ENCODE measurements at regions not wholly inside any gene's neighbourhood (a gene's known extent, or its start where the extent isn't known, plus 50 kb on each side); places are given as distances from the start of the nearest gene placed in this dataset.
"Not testable (repeated sequence)": the region's sequence is repeated elsewhere in the genome, so short reads cannot be mapped to it uniquely, and the experiment has no call there.

- DNase-seq (ENCODE audit: low spot score): no peak
Observed at GRCh38 chr22:33971561-33971961, 51.3 kb upstream of the LARGE1 start.

GRCh38 chr22:33975841-33976240, 55.6 kb upstream of the LARGE1 start:
- no peak for DNase-seq (ENCODE audit: low spot score)

- no peak for DNase-seq (ENCODE audit: low spot score)
Observed at GRCh38 chr22:33983558-33983957, 63.3 kb upstream of the LARGE1 start.

GRCh38 chr22:33984211-33984610, 63.9 kb upstream of the LARGE1 start:
- DNase-seq (ENCODE audit: low spot score): no peak

GRCh38 chr22:33984656-33985285, 64.5 kb upstream of the LARGE1 start:
- DNase-seq (ENCODE audit: low spot score): no peak

- no peak for DNase-seq (ENCODE audit: low spot score)
Observed at GRCh38 chr22:33985506-33985905, 65.2 kb upstream of the LARGE1 start.

GRCh38 chr22:33986167-33986771, 66.0 kb upstream of the LARGE1 start:
- no peak for DNase-seq (ENCODE audit: low spot score)

- no peak for DNase-seq (ENCODE audit: low spot score)
Observed at GRCh38 chr22:33986954-33987353, 66.7 kb upstream of the LARGE1 start.

- DNase-seq (ENCODE audit: low spot score): not testable (repeated sequence)
Observed at GRCh38 chr22:33989263-33989662, 69.0 kb upstream of the LARGE1 start.

- DNase-seq (ENCODE audit: low spot score): no peak
Observed at GRCh38 chr22:33991620-33992019, 71.3 kb upstream of the LARGE1 start.

- DNase-seq (ENCODE audit: low spot score): no peak
Observed at GRCh38 chr22:33996824-33997223, 76.5 kb upstream of the LARGE1 start.

- no peak for DNase-seq (ENCODE audit: low spot score)
Observed at GRCh38 chr22:34000879-34001526, 80.7 kb upstream of the LARGE1 start.

- no peak for DNase-seq (ENCODE audit: low spot score)
Observed at GRCh38 chr22:34001701-34002466, 81.6 kb upstream of the LARGE1 start.

GRCh38 chr22:34004058-34004457, 83.8 kb upstream of the LARGE1 start:
- DNase-seq (ENCODE audit: low spot score): no peak

- DNase-seq (ENCODE audit: low spot score): no peak
Observed at GRCh38 chr22:34010259-34010658, 90.0 kb upstream of the LARGE1 start.

GRCh38 chr22:34015642-34016041, 95.4 kb upstream of the LARGE1 start:
- no peak for DNase-seq (ENCODE audit: low spot score)

GRCh38 chr22:34017205-34017604, 96.9 kb upstream of the LARGE1 start:
- DNase-seq (ENCODE audit: low spot score): no peak

- no peak for DNase-seq (ENCODE audit: low spot score)
Observed at GRCh38 chr22:34019190-34019845, 99.0 kb upstream of the LARGE1 start.

GRCh38 chr22:34035209-34035608, 114.9 kb upstream of the LARGE1 start:
- no peak for DNase-seq (ENCODE audit: low spot score)

- DNase-seq (ENCODE audit: low spot score): no peak
Observed at GRCh38 chr22:34036931-34037330, 116.7 kb upstream of the LARGE1 start.

- DNase-seq (ENCODE audit: low spot score): no peak
Observed at GRCh38 chr22:34038801-34039555, 118.7 kb upstream of the LARGE1 start.

GRCh38 chr22:34045311-34045710, 125.0 kb upstream of the LARGE1 start:
- DNase-seq (ENCODE audit: low spot score): no peak
